ENCODE measurements at regions not wholly inside any gene's neighbourhood (a gene's known extent, or its start where the extent isn't known, plus 50 kb on each side); places are given as distances from the start of the nearest gene placed in this dataset.

DNA sequence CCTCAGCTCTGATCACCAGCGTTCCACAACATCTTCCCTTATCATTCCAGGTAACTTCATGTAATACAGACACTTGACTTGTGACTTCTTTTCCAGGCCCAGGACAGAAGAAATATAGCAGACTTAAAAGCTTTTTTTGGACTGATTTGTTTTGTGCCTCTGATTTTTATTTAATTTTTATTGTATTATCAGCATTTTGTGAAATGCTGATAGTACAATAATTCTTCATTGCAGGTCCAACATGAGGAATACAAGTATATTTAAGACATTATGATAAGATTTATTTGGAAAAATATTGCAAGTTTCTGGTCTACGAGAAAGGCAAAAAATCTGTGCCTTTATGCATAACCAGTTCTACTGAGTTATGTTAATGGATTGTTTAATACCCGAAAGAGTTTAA, 94.5 kb upstream of the THUMPD2 start:
- TF ChIP-seq, protein P1, sequence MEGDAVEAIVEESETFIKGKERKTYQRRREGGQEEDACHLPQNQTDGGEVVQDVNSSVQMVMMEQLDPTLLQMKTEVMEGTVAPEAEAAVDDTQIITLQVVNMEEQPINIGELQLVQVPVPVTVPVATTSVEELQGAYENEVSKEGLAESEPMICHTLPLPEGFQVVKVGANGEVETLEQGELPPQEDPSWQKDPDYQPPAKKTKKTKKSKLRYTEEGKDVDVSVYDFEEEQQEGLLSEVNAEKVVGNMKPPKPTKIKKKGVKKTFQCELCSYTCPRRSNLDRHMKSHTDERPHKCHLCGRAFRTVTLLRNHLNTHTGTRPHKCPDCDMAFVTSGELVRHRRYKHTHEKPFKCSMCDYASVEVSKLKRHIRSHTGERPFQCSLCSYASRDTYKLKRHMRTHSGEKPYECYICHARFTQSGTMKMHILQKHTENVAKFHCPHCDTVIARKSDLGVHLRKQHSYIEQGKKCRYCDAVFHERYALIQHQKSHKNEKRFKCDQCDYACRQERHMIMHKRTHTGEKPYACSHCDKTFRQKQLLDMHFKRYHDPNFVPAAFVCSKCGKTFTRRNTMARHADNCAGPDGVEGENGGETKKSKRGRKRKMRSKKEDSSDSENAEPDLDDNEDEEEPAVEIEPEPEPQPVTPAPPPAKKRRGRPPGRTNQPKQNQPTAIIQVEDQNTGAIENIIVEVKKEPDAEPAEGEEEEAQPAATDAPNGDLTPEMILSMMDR (IDR thresholded peaks at IDR 0.05): no peak
- no peak for TF ChIP-seq POLR2AphosphoS5 (IDR thresholded peaks at IDR 0.05)
